ENCODE measurements at regions not wholly inside any gene's neighbourhood (a gene's known extent, or its start where the extent isn't known, plus 50 kb on each side); places are given as distances from the start of the nearest gene placed in this dataset.

DNA sequence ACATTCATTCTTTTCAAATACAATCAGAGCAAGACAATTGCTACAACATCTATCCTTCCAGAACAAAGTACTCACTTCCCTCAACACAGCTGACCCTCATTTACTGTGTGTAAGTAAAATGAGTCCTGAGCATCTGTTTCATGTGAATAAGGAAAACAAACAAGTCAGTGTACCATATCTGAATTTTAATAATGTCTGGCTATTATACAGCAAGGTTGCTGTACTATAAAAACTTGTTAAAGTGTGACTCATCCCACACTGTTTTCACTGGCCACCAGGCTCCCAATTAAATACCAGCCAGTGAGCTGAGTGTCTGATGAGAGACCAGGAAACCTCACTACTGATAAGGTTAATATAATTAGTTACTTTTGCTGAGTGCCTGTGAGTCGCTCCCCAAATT is 339.8 kb downstream of the AGTPBP1 start (continued):
- TF ChIP-seq OVOL3 (tag by site-specific recombination; IDR thresholded peaks at IDR 0.05) (peak; percentile 91; the same call in 1 of the 2 replicates), ZNF830 (tag by site-specific recombination; IDR thresholded peaks at IDR 0.05; ENCODE audit: low read depth) (no peak), SP2 (tag by site-specific recombination; IDR thresholded peaks at IDR 0.05) (no peak), ZNF843 (tag by site-specific recombination; IDR thresholded peaks at IDR 0.05) (peak; percentile 96), ZNF112 (tag by site-specific recombination; IDR thresholded peaks at IDR 0.05) (no peak), ZNF248 (tag by site-specific recombination; IDR thresholded peaks at IDR 0.05) (no peak), SP3 (tag by site-specific recombination; IDR thresholded peaks at IDR 0.05) (no peak), ZNF514 (tag by site-specific recombination; IDR thresholded peaks at IDR 0.05) (no peak), ZNF585B (tag by site-specific recombination; IDR thresholded peaks at IDR 0.05) (no peak), ZNF501 (tag by site-specific recombination; IDR thresholded peaks at IDR 0.05) (0 out of 2 replicates have a peak, but pooled peaks have one; percentile 64), MYNN (tag by site-specific recombination; IDR thresholded peaks at IDR 0.05; ENCODE audit: borderline replicate concordance) (no peak), ZFP37 (tag by site-specific recombination; IDR thresholded peaks at IDR 0.05) (no peak), GLI4 (tag by site-specific recombination; IDR thresholded peaks at IDR 0.05) (no peak), ZNF561 (tag by site-specific recombination; IDR thresholded peaks at IDR 0.05; ENCODE audit: borderline replicate concordance) (no peak), ZNF596 (tag by site-specific recombination; IDR thresholded peaks at IDR 0.05) (no peak), ZBTB21 (tag by site-specific recombination; IDR thresholded peaks at IDR 0.05) (no peak), ZBTB20 (tag by site-specific recombination; IDR thresholded peaks at IDR 0.05) (no peak), ZNF302 (tag by site-specific recombination; IDR thresholded peaks at IDR 0.05; ENCODE audit: low read depth) (0 out of 2 replicates have a peak, but pooled peaks have one; percentile 25), ZFP3 (tag by site-specific recombination; IDR thresholded peaks at IDR 0.05; ENCODE audit: low read depth) (no peak), ZNF544 (tag by site-specific recombination; IDR thresholded peaks at IDR 0.05) (no peak), OSR2 (tag by site-specific recombination; IDR thresholded peaks at IDR 0.05) (peak; percentile 96)
- TF ChIP-seq, protein P1, sequence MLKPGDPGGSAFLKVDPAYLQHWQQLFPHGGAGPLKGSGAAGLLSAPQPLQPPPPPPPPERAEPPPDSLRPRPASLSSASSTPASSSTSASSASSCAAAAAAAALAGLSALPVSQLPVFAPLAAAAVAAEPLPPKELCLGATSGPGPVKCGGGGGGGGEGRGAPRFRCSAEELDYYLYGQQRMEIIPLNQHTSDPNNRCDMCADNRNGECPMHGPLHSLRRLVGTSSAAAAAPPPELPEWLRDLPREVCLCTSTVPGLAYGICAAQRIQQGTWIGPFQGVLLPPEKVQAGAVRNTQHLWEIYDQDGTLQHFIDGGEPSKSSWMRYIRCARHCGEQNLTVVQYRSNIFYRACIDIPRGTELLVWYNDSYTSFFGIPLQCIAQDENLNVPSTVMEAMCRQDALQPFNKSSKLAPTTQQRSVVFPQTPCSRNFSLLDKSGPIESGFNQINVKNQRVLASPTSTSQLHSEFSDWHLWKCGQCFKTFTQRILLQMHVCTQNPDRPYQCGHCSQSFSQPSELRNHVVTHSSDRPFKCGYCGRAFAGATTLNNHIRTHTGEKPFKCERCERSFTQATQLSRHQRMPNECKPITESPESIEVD (tag by site-specific recombination; IDR thresholded peaks at IDR 0.05), result peak; percentile 93
- TF ChIP-seq, protein P2, sequence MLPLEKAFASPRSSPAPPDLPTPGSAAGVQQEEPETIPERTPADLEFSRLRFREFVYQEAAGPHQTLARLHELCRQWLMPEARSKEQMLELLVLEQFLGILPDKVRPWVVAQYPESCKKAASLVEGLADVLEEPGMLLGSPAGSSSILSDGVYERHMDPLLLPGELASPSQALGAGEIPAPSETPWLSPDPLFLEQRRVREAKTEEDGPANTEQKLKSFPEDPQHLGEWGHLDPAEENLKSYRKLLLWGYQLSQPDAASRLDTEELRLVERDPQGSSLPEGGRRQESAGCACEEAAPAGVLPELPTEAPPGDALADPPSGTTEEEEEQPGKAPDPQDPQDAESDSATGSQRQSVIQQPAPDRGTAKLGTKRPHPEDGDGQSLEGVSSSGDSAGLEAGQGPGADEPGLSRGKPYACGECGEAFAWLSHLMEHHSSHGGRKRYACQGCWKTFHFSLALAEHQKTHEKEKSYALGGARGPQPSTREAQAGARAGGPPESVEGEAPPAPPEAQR (tag by site-specific recombination; IDR thresholded peaks at IDR 0.05), result no peak
- TF ChIP-seq, protein P3, sequence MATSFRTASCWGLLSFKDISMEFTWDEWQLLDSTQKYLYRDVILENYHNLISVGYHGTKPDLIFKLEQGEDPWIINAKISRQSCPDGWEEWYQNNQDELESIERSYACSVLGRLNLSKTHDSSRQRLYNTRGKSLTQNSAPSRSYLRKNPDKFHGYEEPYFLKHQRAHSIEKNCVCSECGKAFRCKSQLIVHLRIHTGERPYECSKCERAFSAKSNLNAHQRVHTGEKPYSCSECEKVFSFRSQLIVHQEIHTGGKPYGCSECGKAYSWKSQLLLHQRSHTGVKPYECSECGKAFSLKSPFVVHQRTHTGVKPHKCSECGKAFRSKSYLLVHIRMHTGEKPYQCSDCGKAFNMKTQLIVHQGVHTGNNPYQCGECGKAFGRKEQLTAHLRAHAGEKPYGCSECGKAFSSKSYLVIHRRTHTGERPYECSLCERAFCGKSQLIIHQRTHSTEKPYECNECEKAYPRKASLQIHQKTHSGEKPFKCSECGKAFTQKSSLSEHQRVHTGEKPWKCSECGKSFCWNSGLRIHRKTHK (tag by site-specific recombination; IDR thresholded peaks at IDR 0.05), result no peak
- TF ChIP-seq, protein P4, sequence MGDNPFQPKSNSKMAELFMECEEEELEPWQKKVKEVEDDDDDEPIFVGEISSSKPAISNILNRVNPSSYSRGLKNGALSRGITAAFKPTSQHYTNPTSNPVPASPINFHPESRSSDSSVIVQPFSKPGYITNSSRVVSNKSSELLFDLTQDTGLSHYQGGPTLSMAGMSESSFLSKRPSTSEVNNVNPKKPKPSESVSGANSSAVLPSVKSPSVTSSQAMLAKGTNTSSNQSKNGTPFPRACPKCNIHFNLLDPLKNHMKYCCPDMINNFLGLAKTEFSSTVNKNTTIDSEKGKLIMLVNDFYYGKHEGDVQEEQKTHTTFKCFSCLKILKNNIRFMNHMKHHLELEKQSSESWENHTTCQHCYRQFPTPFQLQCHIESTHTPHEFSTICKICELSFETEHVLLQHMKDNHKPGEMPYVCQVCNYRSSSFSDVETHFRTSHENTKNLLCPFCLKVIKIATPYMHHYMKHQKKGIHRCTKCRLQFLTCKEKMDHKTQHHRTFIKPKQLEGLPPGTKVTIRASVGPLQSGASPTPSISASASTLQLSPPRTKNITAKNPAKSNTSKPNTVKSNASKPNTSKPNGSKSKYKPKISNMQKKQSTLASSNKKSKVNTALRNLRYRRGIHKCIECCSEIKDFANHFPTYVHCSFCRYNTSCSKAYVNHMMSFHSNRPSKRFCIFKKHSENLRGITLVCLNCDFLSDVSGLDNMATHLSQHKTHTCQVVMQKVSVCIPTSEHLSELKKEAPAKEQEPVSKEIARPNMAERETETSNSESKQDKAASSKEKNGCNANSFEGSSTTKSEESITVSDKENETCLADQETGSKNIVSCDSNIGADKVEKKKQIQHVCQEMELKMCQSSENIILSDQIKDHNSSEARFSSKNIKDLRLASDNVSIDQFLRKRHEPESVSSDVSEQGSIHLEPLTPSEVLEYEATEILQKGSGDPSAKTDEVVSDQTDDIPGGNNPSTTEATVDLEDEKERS (tag by site-specific recombination; IDR thresholded peaks at IDR 0.05), result no peak
- TF ChIP-seq, protein P5, sequence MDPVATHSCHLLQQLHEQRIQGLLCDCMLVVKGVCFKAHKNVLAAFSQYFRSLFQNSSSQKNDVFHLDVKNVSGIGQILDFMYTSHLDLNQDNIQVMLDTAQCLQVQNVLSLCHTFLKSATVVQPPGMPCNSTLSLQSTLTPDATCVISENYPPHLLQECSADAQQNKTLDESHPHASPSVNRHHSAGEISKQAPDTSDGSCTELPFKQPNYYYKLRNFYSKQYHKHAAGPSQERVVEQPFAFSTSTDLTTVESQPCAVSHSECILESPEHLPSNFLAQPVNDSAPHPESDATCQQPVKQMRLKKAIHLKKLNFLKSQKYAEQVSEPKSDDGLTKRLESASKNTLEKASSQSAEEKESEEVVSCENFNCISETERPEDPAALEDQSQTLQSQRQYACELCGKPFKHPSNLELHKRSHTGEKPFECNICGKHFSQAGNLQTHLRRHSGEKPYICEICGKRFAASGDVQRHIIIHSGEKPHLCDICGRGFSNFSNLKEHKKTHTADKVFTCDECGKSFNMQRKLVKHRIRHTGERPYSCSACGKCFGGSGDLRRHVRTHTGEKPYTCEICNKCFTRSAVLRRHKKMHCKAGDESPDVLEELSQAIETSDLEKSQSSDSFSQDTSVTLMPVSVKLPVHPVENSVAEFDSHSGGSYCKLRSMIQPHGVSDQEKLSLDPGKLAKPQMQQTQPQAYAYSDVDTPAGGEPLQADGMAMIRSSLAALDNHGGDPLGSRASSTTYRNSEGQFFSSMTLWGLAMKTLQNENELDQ (tag by site-specific recombination; IDR thresholded peaks at IDR 0.05; ENCODE audit: low read depth), result no peak
- TF ChIP-seq, protein P6, sequence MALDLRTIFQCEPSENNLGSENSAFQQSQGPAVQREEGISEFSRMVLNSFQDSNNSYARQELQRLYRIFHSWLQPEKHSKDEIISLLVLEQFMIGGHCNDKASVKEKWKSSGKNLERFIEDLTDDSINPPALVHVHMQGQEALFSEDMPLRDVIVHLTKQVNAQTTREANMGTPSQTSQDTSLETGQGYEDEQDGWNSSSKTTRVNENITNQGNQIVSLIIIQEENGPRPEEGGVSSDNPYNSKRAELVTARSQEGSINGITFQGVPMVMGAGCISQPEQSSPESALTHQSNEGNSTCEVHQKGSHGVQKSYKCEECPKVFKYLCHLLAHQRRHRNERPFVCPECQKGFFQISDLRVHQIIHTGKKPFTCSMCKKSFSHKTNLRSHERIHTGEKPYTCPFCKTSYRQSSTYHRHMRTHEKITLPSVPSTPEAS (tag by site-specific recombination; IDR thresholded peaks at IDR 0.05), result no peak
